Kidney (tissue), 13 donors: ENCODE measurements at regions not wholly inside any gene's neighbourhood (a gene's known extent, or its start where the extent isn't known, plus 50 kb on each side); places are given as distances from the start of the nearest gene placed in this dataset.

Source experiments
- DNase-seq, 5 donors: peaks; one replicate each; pipeline ENCODE4 v3.0.0-alpha.2; 2013 to 2020
- FAIRE-seq: peaks from 2 replicates; lab custom pipeline; 2012; peaks lifted over from hg19 to GRCh38; lab: Jason Lieb, UNC
- H3K27ac ChIP-seq, 2 donors: one replicate each; pipeline ENCODE4 v1.7.0; 2013; ENCODE audit warnings: low read depth in 2 of 2, low read length in 2 of 2, inconsistent platforms in 1 of 2
- H3K27me3 ChIP-seq: one replicate; pipeline ENCODE4 v1.7.1; 2013; ENCODE audit warnings: low read length, inconsistent platforms; ENCODE audit not compliant: control insufficient read depth, insufficient read depth
- H3K36me3 ChIP-seq, 3 donors: one replicate each; pipeline versions ENCODE4 v1.7.0 to v1.7.1; 2013; ENCODE audit warnings: low read length in 3 of 3, control low read depth in 1 of 3, inconsistent platforms in 1 of 3; ENCODE audit not compliant: insufficient read depth in 3 of 3, control insufficient read depth in 2 of 3
- H3K4me1 ChIP-seq, 3 donors: one replicate each; pipeline versions ENCODE4 v1.7.0 to v1.7.1; 2013; ENCODE audit warnings: low read length in 3 of 3, inconsistent platforms in 1 of 3, low read depth in 1 of 3; ENCODE audit not compliant: control insufficient read depth in 2 of 3, insufficient read depth in 2 of 3
- H3K4me3 ChIP-seq, 3 donors: one replicate each; pipeline versions ENCODE4 v1.7.0 to v1.8.1; 2013; ENCODE audit warnings: low read length in 3 of 3, control low read depth in 1 of 3, inconsistent platforms in 1 of 3
- H3K9ac ChIP-seq, 3 donors: one replicate each; pipeline versions ENCODE4 v1.7.0 to v1.7.1; 2013; ENCODE audit warnings: low read length in 3 of 3, control low read depth in 1 of 3, inconsistent platforms in 1 of 3
- H3K9me3 ChIP-seq, 3 donors: one replicate each; pipeline versions ENCODE4 v1.7.0 to v1.7.1; 2013; ENCODE audit warnings: low read length in 3 of 3, control low read depth in 1 of 3, inconsistent platforms in 1 of 3; ENCODE audit not compliant: control insufficient read depth in 2 of 3, insufficient read depth in 1 of 3
- CTCF ChIP-seq: IDR thresholded peaks from 3 replicates; pipeline ENCODE4 v1.5.1; 2012; ENCODE audit warnings: mild to moderate bottlenecking, moderate library complexity, borderline replicate concordance; ENCODE audit not compliant: insufficient read depth; ENCODE audit errors: extremely low read depth
- intact Hi-C: fragments of 100-400 bp; cut with DNase I; formaldehyde crosslinking; loops from one replicate; pipeline ENCODE4 v1.11.1; 2022
- donor health status: control.
- donor health status: control.
- donor health status: control.
- donor health status: control.
- donor health status: control.
- donor health status: DM: yes; HTN: yes; CAD: no.
- donor health status: Normal renal cell carcinoma (clear cell type).

- intact Hi-C loops, result no loop called here
- no peaks in the 10 kb centered on the region for H3K4me1 ChIP-seq
- DNase-seq (no peak), FAIRE-seq (no peak)
- no peak overlapping the region for H3K4me3 ChIP-seq
- TF ChIP-seq CTCF, result no peak
- no peaks in the 10 kb centered on the region for H3K36me3 ChIP-seq
- no peak overlapping the region for H3K27ac ChIP-seq
- no peak overlapping the region for H3K9ac ChIP-seq
- H3K9me3 ChIP-seq, result no peaks in the 10 kb centered on the region
- no peaks in the 10 kb centered on the region for H3K27me3 ChIP-seq
Measured at GRCh38 chr14:61191733-61192132, 89.4 kb downstream of the TMEM30B start.

GRCh38 chr14:61190341-61190740 lies 90.8 kb downstream of the TMEM30B start:
- Histone ChIP-seq H3K9ac (no peak overlapping the region), H3K27ac (no peak overlapping the region), H3K4me1 (no peaks in the 10 kb centered on the region), H3K4me3 (no peak overlapping the region), H3K9me3 (no peaks in the 10 kb centered on the region), H3K36me3 (no peaks in the 10 kb centered on the region), H3K27me3 (no peaks in the 10 kb centered on the region)
- DNase-seq, result no peak
- TF ChIP-seq CTCF, result no peak
- no peak for FAIRE-seq
- intact Hi-C loops, result no loop called here

- Histone ChIP-seq H3K4me3 (peak overlapping the region in 2 of 3 donors; percentile 41 to 45), H3K27ac (no peak overlapping the region), H3K9me3 (no peaks in the 10 kb centered on the region), H3K36me3 (no peaks in the 10 kb centered on the region), H3K27me3 (no peaks in the 10 kb centered on the region), H3K9ac (no peak overlapping the region), H3K4me1 (no peaks in the 10 kb centered on the region)
- DNase-seq (peak; percentile 70 to 82 (median 77)), FAIRE-seq (no peak)
- TF ChIP-seq CTCF, result peak; percentile 12
- intact Hi-C loops, result no loop called here
Measured at GRCh38 chr14:61188978-61189808, 91.9 kb downstream of the TMEM30B start.
